ENCODE measurements at regions not wholly inside any gene's neighbourhood (a gene's known extent, or its start where the extent isn't known, plus 50 kb on each side); places are given as distances from the start of the nearest gene placed in this dataset.

DNA sequence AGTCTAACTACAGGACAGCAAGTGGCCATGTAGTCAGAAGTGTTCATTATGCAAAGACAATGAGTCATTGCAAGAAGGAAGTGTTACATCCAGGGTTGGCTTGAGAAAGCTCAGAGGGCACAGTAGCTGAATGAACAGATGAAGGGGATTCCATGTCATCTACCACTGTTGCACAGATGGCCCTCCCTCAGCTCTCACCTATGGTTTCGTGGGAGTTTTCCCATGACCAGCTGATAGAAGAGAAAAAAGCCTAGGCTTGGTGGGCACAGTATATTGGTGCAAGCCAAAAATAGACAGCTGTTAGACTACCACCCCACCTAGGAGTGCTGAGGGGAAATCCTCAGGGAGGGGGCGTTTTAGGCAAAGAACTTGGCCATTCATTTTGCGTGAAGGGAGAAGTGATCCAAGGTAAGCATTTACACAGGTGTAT lies 217.0 kb downstream of the DMRT2 start:
- no peak for DNase-seq (ENCODE audit: low spot score)

DNA sequence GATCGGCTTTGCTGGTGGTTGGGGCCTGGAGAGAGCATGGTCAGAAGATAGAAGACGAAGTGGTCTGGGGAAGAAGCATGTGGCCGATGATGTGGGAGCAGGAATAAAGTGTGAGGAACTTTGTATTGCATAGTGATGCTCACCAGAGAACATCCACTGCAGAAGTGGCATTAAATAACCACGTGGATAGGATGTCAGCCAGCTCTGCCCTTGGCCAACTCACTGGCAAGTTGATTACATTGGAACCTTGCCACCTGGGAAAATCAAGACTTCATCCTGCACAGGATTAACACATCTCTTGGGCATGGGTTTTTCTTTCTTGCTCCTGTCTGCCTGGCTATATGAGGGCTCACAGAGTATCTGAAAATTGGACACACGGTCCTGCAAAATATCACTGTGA lies 217.4 kb downstream of the DMRT2 start:
- no peak for DNase-seq (ENCODE audit: low spot score)

- DNase-seq (ENCODE audit: low spot score): no peak
Measured at GRCh38 chr9:1269533-1270315, 219.6 kb downstream of the DMRT2 start.

- DNase-seq (ENCODE audit: low spot score): no peak
Measured at GRCh38 chr9:1271367-1271766, 221.2 kb downstream of the DMRT2 start.

GRCh38 chr9:1271786-1272185 lies 221.6 kb downstream of the DMRT2 start:
- no peak for DNase-seq (ENCODE audit: low spot score)

GRCh38 chr9:1272488-1272887 lies 222.3 kb downstream of the DMRT2 start:
- no peak for DNase-seq (ENCODE audit: low spot score)

GRCh38 chr9:1273859-1274258 lies 223.7 kb downstream of the DMRT2 start:
- DNase-seq (ENCODE audit: low spot score): no peak

GRCh38 chr9:1274334-1274733 lies 224.2 kb downstream of the DMRT2 start:
- no peak for DNase-seq (ENCODE audit: low spot score)

DNA sequence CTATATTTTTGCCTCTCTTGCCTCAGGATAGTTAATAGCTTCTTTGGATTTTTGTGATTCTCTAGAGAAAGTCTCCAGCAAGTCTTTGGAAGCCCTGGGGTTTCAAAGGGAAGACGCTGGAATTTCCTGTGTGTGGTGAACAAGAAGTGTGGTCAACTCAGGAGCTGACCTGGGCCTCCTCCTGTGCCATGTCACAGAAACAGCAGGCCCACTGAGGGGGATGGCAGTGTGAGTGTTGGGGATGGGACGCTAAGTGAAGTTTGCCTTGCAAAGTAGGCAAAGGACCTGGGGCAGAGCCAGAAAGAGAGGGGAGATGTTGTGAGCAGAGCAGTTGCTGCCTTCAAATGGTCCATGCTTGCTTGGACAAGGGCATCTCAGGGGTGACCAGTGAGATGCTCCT lies 226.3 kb downstream of the DMRT2 start:
- DNase-seq (ENCODE audit: low spot score): no peak

DNA sequence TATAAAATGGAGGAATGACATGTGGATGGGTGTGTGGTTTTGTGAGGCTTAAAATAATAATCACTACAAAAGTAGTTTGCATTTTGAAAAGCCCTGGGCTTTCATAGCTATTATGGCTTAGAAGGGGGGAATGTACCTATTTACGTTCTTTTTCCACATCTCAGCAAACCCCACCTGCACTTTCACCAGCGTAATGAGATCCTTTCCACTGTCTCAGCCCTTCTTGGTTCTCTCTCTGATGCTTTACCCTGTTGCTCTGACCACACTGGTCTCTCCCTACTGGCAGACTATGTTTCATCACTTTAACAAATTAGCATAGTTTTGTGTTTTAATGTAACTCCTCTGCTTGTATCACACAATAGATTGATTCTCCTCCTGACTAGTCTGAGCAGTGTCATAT lies 234.6 kb downstream of the DMRT2 start:
- DNase-seq (ENCODE audit: low spot score): no peak

- DNase-seq (ENCODE audit: low spot score): no peak
Measured at GRCh38 chr9:1285526-1285925, 235.4 kb downstream of the DMRT2 start.

GRCh38 chr9:1292384-1292783 lies 242.2 kb downstream of the DMRT2 start:
- no peak for DNase-seq (ENCODE audit: low spot score)

DNA sequence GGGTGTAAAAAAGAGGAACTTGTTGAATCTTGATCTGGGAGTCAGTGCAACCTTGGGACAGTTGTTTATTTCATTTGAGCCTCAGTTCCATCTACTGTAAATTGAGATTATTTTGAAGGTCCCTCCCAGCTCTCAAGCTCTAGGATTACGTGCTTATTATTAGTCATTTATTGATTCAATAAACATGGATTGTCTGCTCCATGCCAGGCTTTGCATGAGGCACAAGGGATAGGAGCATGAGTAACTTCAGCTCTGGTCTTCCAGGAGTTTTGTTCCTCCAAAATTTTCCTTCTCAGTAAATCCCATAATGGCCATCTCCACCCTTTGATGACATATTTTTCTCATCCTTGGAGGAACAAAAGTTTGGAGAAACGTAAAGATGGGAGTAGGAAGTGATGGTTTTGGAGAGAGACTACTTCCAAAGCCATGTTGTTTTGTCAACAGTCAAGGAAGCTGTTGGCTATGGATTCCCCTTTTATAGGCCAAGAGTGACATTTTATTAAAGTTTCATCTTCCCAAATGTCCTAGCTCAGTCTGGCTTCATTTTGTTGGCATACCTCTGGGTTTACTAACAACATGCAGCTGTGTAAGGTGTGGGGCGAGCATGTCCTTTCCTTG lies 244.6 kb downstream of the DMRT2 start:
- no peak for DNase-seq (ENCODE audit: low spot score)

GRCh38 chr9:1296331-1296730 lies 246.2 kb downstream of the DMRT2 start:
- DNase-seq (ENCODE audit: low spot score): no peak

DNA sequence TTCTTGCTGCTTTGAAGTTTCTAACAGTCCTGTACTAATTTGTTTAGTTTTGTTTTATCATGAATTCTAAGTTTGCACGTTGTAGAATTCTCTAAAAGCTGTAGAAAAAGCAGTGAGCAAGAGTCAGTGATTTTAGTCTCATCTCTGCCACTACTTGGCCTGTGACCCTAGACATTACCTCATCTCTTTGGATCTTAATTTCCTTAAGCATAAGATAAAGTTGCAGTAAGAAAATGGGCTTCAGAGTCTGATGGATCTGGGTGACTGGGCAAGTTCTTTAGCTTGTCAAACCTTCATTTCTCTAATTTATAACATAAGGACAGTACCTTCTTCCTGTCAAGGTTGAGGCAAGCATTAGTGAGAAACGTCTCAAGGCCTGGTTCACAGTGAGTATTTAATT lies 247.9 kb downstream of the DMRT2 start:
- no peak for DNase-seq (ENCODE audit: low spot score)

DNA sequence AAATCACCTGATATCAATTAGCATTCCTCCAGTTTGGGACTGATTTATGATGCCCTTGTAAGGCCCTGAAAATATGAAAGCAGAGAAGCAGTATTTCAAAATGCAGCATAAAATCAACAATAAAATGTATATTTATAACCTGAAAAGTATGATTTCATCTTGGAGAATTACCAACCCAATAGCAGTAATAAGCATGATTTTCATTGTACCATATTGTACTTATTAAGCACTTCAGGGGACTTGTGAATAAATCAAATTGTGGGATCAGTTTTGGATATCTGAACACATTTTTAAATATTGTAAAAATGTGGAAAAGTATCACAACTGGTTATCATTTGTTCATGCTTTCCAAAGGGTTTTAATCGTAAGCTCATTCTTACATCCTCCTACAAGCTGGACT lies 250.8 kb downstream of the DMRT2 start:
- no peak for DNase-seq (ENCODE audit: low spot score)

DNA sequence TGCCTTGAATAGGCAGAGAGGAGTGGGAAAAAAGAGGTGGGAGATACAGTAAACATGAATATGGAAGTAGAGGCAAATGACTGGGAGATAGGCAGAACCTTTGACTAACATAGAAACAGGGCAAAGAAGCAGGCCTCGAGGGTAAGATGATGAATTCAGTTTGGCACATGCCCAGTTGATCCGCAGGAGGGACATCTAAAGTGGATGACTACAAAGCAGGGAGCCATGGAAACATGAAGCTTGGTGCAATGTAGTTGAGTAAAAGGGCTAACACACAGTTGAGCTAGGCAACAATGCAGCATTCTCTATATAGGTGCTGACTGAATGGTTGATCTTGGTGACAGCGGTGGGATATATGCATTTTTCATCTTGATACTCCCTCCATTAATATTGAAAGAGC lies 253.8 kb downstream of the DMRT2 start:
- no peak for DNase-seq (ENCODE audit: low spot score)

DNA sequence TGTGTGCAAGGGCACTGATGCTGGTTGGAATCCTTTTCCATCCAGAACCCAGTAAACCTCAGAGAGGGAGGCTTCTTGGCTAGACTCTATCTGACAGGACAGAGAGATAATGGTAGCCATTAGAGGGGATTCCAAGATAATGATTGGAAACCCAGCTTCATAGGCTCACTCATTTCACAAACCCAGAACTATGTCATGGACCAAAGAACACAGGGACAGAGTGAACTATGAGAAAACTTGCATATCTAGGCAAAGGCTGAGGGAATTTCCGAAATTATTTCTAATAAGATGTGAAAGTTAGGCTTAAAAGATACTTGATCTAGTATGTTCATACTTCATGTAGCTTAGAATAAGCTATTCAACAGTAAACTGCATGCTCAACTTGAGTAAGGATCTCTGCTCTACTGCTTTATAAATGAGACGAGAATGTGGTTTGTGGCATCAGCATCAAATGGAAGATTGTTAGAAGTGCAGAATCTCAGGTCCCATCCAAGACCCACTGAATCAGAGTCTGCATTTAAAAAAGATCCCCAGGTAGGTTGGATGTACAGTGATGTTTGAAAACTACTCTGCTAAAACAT lies 261.4 kb downstream of the DMRT2 start:
- no peak for DNase-seq (ENCODE audit: low spot score)

GRCh38 chr9:1319436-1319835 lies 269.3 kb downstream of the DMRT2 start:
- no peak for DNase-seq (ENCODE audit: low spot score)

- DNase-seq (ENCODE audit: low spot score): no peak
Measured at GRCh38 chr9:1320051-1320557, 269.9 kb downstream of the DMRT2 start.

DNA sequence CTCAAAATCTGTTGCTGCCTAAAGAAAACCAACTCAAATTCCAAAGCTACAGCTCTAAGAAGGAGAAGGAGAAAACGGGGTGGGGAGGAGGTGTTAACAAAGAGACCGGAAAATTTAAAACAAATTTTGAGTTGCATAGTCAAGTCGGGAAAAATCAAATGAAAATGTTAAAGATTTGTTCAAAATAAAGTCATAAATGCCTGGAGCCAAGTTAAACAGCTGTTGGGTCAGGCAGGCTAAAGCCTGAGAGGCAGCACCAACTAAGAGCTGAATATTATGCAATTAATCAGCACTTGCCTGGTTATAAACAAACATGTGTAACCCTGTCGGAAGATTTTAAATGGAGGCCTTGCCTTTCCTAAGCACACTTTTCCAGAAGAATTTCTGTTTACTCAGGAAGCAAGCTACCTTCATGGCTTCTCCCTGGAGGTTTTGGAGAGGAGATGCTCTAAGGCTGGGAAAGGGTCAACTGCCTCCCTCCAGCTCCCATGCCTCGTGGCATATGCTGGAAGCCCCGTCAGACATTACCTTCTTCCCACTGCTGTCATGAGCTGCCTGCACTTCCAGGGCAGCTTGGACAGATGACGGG lies 270.5 kb downstream of the DMRT2 start:
- no peak for DNase-seq (ENCODE audit: low spot score)

DNA sequence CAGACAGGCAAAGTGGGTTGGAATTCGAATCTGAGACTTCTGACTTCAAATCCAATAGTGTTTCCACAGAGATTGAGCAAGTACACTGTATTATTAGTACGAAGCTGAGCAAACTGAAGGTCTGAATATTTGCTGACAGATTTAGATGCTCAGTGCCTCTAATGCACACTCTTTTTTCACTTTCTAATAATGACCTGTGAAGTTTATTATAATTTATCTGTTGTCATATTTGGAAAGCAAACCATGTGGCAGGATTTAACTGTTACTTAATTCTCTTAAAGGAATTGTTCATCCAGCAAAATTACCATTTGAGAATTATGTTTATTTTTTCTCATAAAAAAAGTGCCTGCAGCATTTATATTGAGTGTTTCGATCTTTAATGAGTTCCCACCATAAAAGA lies 277.3 kb downstream of the DMRT2 start:
- no peak for DNase-seq (ENCODE audit: low spot score)

GRCh38 chr9:1328341-1328740 lies 278.2 kb downstream of the DMRT2 start:
- no peak for DNase-seq (ENCODE audit: low spot score)

Measured in Ammon's horn (tissue), 1 donor.